ENCODE measurements at regions not wholly inside any gene's neighbourhood (a gene's known extent, or its start where the extent isn't known, plus 50 kb on each side); places are given as distances from the start of the nearest gene placed in this dataset.

DNA sequence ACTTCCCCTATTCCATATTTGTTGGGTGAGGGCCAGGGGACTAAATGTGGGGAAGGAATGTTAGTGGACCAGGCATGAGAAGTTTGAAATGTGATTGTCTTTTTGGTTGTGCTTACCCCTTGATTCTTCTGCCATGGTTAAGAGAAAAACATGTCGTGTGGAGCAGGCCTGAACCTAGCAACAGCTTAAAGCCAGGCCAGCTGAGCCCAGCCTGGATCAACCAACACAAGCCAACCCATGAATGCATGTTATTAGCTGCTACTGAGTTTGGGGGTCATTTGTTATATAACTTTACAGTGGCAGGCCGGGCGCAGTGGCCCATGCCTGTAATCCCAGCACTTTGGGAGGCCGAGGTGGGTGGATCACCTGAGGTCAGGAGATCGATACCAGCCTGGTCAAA, 52.4 kb upstream of the TRIO start:
- no peak for DNase-seq (ENCODE audit: low read depth)

DNA sequence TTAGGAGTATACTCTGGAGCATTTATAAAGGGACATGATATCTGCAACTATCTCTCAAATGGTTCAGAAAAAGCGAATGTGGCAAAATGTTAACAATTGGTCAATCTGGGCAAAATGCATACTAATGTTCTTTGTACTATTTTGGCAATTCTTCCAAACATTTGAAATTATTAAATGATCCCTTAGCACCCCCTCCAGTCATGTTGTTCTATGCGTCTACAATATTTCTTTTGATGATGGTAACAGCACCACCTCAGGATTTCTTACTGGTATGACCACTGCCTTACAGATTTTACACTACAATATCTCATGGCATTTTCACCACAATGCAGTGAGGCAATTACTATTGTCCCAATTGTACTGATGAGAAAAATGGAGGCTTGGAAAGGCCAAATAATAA, 52.9 kb upstream of the TRIO start:
- no peak for DNase-seq (ENCODE audit: low read depth)

DNA sequence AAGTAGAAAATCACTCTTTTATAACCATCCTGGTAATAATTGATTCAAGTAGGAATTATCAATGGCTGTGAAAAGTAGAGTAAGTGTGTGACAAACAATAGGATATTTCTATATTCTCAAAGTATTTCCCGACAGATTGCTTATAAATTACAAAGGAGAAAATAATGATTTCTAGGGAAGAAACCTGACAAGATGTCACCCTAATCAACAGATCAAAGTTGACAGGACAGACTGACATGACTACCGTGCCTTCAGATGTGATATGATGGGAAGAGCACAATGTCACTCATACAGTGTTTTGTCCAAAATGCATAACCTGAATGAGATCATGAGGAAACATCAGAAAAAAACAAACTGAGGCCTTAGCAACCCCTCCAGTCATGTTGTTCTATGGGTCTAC, 53.9 kb upstream of the TRIO start:
- no peak for DNase-seq (ENCODE audit: low read depth)

DNA sequence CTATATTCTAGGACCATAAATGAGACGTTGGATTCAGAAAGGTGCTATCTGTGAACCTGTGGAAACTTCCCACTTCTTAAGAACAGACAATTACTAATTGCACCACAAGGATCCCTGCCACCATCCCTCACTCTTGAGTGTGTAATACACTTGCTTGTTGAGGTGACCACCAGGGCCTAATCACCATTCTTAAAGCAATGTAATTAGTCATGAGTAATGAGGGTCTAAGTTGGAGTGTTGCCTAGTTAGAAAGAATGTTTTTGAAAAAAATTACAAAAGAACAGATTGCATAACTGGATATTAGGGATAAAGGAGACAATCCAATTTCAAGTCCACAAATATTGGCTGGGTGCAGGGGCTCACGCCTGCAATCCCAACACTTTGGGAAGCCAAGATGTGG, 56.9 kb upstream of the TRIO start:
- no peak for DNase-seq (ENCODE audit: low read depth)

DNA sequence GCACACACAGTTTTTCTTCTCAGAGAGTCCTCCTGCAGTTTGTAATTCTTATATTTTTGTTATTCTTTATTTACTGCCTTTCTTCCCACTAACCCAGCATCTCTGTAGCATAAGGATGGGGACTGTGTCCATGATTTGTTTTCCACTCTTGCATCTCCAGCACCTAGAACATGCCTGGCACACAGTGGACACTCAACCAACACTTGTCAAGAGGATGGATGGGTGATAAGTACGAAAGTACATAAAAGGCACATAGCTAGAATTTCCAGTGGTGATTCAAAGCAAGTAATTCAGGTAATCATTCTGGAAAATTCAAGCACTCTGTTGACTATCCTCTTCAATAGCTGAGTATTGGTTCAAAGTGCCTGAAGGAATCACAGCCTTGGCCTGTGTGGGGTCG, 60.2 kb upstream of the TRIO start:
- DNase-seq (ENCODE audit: low read depth) = no peak

DNA sequence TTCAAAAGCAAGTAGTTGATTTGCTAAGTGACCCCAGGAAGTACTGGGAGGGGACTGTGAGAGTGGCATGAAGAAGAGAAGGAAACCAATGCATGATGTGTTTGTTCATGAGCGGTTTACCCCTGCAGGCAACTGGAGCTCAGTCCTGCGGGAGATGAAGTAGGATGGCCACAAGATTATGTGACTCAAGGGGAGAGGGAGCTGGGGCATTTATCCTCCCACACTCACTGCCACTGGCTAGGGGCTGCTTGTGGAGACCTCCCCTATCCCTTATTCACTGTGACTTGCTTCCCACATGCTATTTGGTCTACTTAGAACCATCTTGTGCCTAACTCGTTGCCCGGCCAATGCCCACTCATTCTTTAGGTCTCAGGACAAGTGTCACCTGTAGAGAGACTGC, 60.6 kb upstream of the TRIO start:
- no peak for DNase-seq (ENCODE audit: low read depth)

DNA sequence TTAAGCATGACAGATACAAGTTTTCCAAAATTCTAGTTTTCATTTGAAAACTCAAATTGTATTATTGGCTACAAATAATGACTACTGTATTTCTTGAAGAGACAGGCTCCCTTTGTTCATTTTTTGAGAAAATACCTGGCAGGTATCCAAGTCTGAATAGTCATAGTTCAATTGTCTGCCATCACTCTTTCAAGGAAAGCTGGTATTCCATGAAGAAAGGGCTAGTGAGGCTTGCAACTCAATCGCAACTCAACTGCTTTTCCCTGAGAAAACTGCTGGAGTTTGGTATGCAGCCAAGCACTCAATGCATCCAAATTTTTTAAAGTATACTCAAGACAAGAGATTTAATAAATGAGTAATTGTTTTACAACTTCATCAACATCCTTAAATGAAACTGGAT, 61.4 kb upstream of the TRIO start:
- peak; percentile 61 for DNase-seq (ENCODE audit: low read depth)

DNA sequence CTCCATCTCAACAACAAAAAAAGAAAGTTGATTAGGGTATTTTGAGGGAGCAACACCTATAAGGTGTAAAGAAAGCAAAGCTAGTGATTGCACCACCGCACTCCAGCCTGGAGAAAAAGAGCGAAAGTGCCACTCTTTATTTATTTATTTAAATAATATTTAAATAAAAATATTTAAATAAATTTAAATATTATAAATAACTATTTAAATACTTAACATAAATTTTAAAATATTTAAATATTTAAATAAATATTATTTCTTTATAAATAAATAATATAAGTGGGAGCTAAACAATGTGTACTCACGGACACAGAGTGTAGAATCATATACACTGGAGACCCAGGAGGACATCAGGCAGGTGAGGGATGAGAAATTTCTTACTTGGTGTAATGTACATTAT, 64.4 kb upstream of the TRIO start:
- DNase-seq (ENCODE audit: low read depth) = no peak

DNA sequence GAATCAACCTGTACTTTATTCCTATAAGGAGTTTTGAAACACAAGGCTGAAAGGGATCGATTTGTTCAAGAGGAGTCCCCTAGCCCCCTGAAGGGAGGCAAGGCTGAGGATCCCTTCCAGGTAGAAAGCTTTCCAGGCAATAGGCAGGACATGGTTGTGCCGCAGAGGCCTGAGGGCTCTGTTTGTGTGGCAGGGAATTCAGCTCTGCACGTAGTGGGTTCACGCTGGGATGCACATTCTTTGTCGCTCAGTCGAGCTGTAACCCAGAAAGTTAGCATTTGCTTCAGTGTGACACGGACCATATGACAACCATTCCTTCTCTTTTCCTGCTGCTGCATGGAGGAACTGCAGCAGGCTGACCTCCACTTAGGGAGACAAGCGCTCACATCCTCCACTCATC, 65.6 kb upstream of the TRIO start:
- no peak for DNase-seq (ENCODE audit: low read depth)

DNA sequence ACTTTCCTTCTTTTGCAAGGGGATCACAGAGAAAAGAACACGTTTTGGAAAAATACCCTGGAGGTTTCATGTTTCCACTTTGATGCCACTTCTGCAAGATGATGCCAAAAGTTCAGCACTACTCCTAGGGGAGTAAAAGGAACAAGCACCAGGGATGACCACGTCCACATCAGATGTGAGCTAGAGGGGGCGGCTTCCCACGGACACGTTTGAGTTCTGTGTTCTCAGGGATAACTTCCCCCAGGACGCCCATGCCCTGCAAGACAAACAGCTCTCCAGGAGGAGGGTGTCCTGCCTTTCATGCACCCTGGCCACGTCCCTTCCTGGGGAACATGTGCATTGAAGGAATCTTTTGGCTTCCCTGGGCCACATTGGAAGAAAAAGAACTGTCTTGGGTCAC, 66.6 kb upstream of the TRIO start:
- no peak for DNase-seq (ENCODE audit: low read depth)

DNA sequence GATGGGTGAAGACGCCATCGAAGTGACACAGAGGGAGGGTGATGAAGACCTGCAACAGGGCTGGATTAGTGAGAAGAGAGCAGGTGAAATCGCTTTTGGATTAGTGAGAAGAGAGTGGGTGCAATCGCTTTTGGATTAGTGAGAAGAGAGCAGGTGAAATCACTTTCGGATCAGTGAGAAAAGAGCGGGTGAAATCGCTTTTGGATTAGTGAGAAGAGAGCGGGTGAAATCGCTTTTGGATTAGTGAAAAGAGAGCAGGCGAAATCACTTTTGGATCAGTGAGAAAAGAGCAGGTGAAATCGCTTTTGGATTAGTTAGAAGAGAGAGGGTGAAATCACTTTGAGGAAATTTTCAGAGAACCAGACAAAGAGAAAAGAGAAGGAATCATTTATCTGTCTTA, 67.2 kb upstream of the TRIO start:
- no peak for DNase-seq (ENCODE audit: low read depth)

DNA sequence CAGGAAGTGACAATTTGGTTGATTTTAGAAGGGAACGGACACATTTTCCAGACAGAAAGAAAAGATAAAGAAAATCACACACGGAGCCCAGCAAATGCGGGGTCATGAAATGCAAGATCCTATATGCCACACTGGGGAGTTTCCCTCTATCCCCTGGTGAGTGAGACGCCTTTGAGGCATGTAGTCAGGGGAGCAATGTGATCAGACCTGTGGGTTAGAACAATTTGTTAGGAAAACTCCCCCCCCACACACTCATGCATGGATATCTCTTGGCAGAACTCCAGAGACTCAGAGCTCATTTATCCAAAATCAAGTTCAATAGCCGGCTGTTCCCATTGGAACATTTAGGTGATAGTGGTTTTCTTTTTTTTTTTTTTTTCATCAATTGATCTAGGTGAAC, 71.7 kb upstream of the TRIO start:
- no peak for DNase-seq (ENCODE audit: low read depth)

DNA sequence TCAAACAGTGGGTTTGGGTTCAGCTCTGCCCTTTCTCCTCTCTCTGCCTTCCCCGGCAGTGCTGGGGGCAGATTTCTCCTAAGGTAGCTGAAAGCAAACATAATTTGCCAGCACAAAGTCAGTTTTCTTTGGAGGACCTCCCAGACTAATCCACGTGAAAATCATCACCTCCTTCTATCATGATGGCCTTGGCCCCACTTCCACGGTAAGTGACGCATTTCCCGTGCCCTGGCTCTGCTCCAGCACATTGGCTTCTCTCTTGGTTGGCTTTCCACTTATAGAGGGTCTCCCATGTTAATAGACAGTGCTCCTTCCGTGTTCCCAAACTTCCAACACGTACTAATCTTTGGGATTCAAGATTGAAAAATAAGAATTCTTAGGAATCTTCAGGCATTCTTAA, 74.1 kb upstream of the TRIO start:
- no peak for DNase-seq (ENCODE audit: low read depth)

DNA sequence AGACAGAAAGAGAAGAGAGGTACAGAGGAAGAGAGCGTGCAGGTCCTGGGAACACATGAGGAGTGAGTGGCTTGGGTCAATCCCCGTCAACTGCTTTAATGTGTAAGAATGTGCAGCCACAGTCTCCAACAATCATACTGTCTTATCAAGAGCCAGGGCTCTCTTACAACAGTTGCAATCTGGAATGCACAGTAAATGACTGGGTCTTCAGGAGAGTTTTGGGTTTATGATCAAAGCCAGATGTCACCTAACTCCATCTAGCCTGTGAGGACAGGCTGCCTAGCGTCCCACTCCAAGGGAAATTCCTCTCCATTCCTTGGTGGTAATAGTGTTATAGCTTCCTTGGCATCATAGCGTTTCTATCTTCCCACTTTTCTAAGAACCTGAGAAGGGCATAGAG, 75.0 kb upstream of the TRIO start:
- DNase-seq (ENCODE audit: low read depth) = no peak

DNA sequence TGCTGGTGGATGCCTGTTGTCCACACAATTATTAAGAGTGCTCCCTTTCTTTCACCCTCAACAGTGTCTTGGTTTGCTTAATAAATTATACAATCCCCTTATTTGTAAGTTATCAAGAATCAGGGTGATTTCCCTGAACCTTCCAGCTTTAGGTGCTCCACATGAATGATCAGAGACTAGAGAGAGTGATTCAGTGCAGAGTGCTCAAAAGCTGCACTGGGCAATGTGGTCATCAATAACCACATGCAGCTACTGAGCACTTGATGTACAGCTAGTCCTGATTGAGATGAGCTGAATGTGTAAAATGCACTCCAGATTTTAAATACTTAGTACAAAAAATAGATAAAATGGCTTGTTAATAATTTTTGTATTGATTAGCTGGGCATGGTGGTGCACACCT, 76.8 kb upstream of the TRIO start:
- DNase-seq (ENCODE audit: low read depth) = no peak

DNA sequence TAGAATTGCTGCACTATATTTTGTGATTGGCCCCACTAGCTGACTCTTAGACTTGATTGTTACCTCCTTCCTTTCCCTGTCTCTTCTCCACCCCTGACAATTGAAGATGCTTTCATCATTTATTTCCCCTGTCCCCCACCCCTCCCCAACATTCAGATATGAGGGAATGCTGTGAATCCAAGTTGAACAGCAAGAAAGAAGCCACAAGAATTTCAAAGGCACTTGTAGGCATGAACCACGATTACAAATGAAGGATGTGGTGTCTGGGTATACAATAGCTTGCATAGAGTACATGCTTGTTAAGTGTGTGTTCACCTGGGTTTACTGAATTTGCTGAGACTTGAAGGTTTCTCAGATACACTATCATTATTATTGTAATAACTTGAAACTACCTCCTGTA, 78.3 kb upstream of the TRIO start:
- peak; percentile 77 for DNase-seq (ENCODE audit: low read depth)

DNA sequence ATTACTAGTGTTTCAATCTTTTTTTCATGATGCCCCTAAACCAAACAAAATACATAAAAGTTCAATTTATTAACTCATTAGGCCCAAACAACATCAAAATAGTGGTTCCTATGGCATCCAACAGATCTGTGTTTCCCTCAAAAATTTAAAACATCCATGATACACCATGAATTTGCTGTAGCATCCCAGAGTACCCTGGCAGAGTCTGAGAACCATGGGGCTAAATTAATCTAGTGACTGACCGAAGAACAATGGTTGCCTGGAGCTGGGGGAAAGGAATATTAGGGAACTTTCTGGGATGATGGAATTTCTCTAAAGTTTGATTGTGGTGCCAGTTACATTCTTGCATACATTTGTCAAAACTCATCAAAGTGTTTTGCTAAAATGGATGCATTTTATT, 79.5 kb upstream of the TRIO start:
- DNase-seq (ENCODE audit: low read depth) = no peak

DNA sequence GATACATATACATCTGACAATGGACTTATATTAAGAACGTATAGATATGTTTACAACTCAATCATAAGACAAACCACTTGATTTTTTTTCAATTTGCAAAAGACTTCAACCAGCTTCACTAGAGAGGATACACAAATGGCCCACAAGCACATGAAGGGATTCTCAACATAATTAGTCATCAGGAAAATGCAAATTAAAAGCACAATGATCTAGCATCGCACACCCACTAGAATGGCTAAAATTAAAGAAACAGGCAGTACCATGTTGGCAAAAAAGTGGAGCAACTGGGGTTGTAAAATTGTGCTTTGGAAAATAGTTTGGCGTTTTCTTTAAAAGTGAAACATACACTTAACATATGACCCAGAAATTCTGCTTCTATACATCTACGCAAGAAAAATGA, 80.0 kb upstream of the TRIO start:
- peak; percentile 37 for DNase-seq (ENCODE audit: low read depth)

DNA sequence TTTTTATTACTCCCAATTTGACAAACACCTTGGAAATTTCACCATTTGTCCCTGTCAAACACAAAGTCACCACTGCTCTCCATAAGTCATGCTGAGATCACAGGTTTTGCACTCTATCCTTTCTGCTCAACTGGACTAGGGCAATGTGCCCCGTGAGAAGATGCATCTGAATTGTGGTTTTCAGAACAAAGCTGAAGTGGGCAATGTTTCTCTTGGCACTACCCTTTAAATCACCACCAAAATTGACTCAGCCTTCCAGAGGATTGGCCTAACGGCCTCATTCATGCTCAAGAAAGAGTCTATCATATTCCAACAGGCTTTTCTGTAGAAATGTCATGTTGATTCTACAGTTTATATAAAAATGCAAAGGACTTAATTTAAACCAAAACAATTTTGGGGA, 81.0 kb upstream of the TRIO start:
- peak; percentile 87 for DNase-seq (ENCODE audit: low read depth)

DNA sequence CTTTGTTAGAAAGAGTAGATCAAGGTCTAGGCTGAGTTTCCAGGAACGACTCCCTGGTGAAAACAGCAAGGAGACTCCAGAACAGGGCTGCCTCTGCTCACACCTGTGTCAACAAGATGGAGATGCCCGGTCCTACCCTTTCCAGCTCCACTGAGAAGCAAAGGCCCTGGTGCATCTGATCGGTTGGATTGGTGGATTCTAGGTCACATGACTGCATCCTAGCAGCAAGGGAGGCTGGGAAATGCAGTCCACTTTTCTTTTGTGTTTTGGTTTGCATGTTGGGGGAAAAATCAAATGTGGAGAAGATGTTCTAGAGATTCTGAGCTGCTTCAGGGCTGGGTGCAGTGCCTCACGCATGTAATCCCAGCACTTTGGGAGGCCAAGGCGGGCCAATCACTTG, 82.0 kb upstream of the TRIO start:
- DNase-seq (ENCODE audit: low read depth) = no peak

DNA sequence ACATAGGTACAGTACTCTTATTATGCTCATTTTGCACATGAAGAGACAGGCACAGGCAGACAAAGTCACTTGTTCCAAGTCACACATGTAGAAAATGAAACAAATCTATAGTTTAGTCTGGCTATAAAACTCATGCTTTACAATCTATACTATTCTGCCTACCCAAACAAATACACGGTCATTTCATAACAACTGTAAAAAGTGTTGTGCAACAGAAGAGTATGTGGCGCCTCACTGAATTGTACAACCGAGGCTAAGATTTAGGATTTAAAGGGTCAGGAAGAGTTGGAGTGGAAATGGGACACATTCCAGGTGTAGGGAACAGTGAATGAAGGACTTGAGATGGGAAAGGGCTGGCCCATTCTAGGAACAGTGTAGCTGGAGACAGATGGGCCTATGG, 82.9 kb upstream of the TRIO start:
- DNase-seq (ENCODE audit: low read depth) = no peak

DNA sequence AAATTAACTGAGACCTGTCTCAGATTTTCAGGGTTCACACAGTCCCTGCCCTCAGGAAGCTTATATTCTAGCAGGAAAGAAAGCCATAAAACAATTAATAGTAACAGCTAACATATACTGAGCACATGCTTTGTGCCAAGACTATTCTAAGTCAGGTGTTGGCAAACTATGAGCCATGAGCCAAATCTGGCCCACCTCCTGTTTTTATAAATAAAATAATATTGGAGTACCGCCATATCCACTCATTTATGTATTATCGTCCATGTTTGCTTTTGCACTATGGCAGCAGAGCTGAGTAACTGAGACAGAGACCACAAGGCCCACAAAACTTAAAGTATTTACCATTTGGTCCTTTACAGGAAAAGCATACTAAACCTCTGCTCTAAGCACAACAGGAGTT, 83.3 kb upstream of the TRIO start:
- DNase-seq (ENCODE audit: low read depth) = no peak

DNA sequence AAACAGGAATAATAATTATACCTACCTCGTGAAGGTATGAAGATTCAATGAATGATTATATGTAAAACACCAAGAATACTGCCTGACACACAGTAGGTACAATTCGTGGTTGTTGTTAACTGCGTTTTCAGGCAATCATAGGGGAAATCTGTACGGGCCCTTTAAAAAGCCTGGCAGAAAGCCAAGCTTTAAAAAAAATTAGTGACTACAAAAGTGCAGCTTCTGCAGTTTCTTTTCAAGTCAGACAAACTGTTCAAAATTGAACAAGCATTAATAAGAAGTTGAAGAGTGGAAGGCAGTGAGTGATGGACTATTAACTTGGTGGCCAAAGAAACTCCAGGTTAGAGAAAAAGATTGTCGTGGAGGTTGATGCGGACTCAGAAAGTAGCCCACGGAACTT, 85.9 kb upstream of the TRIO start:
- DNase-seq (ENCODE audit: low read depth) = no peak

DNA sequence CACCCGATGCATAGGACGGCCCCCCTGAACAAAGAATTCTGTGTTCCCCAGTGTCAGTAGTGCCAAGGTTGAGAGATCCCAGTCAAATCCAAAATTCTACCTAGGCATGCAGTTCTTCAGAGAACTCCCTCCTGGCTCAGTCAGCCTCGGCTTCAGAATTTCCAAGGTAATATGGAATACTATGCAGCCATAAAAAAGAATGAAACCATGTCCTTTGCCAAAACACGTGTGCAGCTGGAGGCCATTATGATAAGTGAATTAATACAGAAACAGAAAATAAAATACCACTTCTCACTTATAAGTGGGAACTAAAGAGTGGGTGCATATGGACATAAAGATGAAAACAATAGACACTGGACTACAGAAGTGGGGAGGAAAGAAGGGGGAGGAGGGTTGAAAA, 87.1 kb upstream of the TRIO start:
- DNase-seq (ENCODE audit: low read depth) = no peak
